ENCODE measurements at regions not wholly inside any gene's neighbourhood (a gene's known extent, or its start where the extent isn't known, plus 50 kb on each side); places are given as distances from the start of the nearest gene placed in this dataset.

DNA sequence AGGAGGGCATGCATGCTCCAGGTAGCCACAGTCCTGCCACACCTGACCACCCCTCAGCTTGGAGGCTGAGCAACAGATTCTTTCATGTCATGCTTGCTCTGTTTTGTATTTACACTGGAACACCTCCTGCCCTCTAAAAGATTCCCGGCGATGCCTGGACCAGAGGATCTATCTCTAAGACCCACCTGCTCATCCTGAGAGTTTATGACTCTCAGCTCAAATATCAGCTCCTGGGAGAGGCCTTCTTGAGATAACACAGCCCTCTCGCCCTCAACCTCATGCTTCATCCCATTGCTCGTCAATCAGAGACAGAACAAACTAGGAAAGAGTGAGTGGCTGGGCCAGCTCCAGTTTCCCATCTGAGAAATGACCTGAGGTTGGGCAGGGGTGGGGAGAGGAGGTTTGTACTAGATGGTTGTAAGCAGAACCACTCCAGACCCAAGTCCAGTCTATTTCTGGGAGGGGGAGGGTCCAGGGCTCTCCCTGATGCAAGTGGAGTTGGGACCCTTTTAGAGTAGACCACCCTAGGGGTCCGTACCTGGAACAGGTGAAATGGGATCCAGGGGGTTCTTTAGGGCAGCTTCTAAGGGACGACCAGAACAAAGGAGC lies 524.5 kb downstream of the MATN1 start:
- CTCF ChIA-PET, result no interaction called here
- POLR2A ChIA-PET, result no interaction called here
- TF ChIP-seq, protein P1, sequence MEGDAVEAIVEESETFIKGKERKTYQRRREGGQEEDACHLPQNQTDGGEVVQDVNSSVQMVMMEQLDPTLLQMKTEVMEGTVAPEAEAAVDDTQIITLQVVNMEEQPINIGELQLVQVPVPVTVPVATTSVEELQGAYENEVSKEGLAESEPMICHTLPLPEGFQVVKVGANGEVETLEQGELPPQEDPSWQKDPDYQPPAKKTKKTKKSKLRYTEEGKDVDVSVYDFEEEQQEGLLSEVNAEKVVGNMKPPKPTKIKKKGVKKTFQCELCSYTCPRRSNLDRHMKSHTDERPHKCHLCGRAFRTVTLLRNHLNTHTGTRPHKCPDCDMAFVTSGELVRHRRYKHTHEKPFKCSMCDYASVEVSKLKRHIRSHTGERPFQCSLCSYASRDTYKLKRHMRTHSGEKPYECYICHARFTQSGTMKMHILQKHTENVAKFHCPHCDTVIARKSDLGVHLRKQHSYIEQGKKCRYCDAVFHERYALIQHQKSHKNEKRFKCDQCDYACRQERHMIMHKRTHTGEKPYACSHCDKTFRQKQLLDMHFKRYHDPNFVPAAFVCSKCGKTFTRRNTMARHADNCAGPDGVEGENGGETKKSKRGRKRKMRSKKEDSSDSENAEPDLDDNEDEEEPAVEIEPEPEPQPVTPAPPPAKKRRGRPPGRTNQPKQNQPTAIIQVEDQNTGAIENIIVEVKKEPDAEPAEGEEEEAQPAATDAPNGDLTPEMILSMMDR (IDR thresholded peaks at IDR 0.05; ENCODE audit: control extremely low read depth, extremely low read depth, low read depth, missing control alignments), result no peak
- DNase-seq (ENCODE audit: extremely low spot score), result no peak

DNA sequence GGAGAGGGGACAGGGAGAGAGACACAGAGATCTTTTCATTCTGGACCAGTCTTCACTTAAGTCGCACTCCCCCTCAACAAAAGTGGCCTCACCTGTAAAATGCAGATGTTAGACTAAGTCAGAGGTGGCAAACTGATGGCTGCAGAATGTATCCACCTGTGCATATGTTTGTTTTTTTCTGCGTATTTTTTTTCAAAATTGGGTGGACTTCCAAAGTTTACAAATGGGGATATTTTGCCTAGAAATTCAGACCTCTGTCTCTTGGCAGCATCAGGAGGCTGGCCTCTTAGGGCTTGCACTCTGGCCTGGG lies 525.0 kb downstream of the MATN1 start:
- TF ChIP-seq, protein P1 (IDR thresholded peaks at IDR 0.05; ENCODE audit: control extremely low read depth, extremely low read depth, low read depth, missing control alignments), result no peak
- ChIA-PET CTCF (no interaction called here), POLR2A (no interaction called here)

DNA sequence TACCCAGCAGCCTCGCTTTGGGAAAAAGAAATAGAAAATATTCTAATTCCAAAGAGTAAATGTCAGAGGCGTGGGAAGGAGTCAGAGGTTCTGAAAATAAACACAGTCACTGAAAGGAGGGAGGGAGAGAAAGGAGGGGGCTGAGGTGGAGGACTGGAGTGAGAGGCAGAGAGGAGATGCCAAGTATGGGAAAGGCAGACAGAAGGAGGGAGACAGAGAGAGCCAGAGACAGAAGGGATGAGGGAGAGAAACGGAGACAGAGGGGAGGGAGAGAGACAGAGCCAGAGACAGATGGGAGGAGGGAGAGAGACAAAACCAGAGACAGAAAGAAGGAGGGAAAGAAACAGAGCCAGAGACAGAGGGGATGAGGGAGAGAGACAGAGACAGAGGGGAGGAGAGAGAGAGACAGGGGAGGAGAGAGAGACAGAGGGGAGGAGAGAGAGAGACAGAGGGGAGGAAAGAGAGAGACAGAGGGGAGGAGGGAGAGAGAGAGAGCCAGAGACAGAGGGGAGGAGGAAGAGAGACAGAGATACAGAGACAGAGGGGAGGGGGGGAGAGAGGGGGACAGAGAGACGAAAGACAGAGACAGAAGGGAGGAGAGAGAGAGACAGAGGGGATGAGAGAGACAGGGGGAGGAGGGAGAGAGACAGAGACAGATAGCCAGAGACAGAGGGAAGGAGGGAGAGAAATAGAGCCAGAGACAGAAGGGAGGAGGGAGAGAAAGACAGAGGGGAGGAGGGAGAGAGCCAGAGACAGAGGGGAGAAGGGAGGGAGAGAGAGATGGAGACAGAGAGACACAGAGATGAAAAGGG lies 525.5 kb downstream of the MATN1 start:
- TF ChIP-seq, protein P1 (IDR thresholded peaks at IDR 0.05; ENCODE audit: control extremely low read depth, extremely low read depth, low read depth, missing control alignments), result no peak
- CTCF ChIA-PET, result no interaction called here
- DNase-seq (ENCODE audit: extremely low spot score), result no peak
- POLR2A ChIA-PET, result no interaction called here

More for the DNA sequence above, 525.0 kb downstream of the MATN1 start:
- no peak for DNase-seq (ENCODE audit: extremely low spot score)

DNA sequence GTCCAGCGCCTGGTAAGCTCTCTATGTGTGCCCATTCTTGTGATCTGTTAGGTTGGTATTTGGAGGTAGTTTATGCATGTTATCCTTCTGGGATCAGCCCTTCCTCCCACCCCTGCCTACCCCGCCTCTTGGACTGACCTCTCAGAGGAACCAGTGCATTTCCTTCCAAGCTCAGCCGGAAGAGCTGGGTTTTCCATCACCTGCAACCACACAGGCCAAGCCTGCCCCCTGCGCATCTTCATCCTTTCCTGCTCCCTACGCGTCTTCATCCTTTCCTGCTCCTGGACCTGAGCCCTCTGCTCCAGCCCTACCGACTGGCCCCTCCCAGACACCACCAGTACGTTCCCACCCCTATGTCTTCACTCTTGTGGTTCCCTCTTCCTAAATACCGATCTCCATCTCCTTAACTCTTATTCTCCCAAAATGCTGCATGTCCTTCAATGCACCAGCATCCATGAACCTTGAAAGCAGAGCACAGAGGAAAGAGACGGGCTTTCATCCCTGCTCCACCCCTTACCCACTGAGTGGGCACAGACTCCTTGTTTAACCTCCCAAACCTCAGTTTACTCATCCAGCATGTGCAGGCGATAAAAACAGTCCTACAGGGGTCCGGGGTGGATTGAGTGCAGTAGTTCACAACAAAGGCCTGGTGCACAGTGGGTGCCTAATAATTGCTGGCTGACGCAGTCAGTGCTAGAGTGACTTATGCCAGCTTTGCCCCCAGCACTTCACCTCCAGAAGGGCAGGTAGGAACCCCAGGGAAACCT lies 526.3 kb downstream of the MATN1 start:
- DNase-seq (ENCODE audit: extremely low spot score), result no peak
- ChIA-PET POLR2A (no interaction called here), CTCF (no interaction called here)
- TF ChIP-seq, protein P1 (IDR thresholded peaks at IDR 0.05; ENCODE audit: control extremely low read depth, extremely low read depth, low read depth, missing control alignments), result no peak

DNA sequence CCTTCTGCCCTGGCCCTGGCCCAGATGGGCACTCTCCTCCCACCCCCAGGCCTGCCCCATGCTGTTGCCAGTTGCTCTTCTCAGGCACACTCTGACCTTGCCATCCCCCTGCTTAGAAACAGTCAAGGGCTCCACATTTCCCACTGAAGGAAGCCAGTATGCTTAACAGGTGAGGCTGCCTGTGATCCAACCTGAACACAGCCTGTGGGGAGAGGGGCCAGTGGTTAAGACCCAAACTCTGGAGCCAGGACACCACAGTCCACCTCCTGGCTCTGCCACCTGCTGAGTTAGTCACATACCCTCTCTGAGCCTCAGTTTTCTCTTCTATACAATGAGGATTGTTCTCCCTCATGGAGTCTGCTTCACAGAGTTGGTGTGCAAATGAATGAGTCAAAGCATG lies 526.9 kb downstream of the MATN1 start:
- ChIA-PET CTCF (no interaction called here), POLR2A (no interaction called here)
- TF ChIP-seq, protein P1 (IDR thresholded peaks at IDR 0.05; ENCODE audit: control extremely low read depth, extremely low read depth, low read depth, missing control alignments), result no peak
- no peak for DNase-seq (ENCODE audit: extremely low spot score)

DNA sequence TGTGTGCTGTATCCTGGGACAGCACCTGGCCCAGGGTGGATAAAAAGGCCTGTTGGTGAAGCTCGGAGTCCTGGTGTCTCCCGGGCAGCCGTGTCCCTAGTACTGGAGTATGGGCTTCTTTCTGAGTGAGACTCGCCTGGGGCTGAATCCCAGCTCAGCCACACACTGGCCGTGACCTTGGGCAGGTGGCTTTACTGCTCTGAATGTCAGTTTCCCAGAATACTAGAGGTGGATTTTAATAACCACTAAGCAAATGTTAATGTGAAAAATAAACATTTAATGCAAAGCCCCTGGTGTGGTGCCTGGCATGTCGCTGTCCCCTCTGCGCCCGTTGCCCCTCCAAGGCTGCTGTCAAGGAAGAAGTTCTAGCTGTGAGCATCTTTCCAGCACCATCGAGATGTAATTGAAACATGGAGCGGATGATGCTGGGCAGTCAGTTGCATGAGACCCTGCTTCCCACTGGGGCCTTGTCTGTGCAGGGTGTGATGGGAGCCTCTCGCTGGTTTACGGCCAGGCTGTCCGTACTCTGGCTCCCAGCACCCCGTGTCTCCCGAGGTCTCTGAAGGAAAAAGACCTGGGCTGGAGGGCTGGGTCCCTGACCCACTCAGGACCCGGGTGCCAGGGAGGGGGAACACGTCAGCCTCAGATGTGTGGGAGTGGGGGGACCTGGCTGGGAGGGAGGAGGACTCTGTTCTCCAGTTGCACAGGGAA lies 527.8 kb downstream of the MATN1 start:
- DNase-seq (ENCODE audit: extremely low spot score), result no peak
- ChIA-PET CTCF (no interaction called here), POLR2A (no interaction called here)
- TF ChIP-seq, protein P1 (IDR thresholded peaks at IDR 0.05; ENCODE audit: control extremely low read depth, extremely low read depth, low read depth, missing control alignments), result no peak

Data from GM10248 (cell line).